ENCODE measurements at regions not wholly inside any gene's neighbourhood (a gene's known extent, or its start where the extent isn't known, plus 50 kb on each side); places are given as distances from the start of the nearest gene placed in this dataset.
A peak's percentile ranks its signal among the peaks of the same experiment; 100 is the strongest.

DNA sequence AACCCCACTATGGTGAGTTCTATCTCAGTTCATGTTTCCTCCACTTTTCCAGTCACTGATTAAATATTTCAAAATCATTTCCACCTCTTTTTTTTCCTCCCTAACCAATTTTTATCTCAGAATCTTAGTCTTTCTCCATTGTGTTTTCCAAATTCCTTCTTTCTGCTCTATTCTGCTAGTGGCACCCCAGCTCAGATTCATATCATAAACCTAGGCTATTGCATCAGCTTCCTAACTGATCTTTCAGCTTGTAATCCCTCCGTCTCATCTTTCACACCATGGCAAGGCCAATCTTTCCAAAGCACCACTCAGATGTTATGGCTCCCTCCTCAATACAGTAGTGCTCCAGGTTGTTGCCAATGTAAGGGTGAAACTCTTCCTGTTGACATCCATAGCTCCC is 631.9 kb downstream of the PLPP3 start:
- ATAC-seq (no peak), DNase-seq (no peak)
- intact Hi-C loops (cut with micrococcal nuclease): no loop called here

DNA sequence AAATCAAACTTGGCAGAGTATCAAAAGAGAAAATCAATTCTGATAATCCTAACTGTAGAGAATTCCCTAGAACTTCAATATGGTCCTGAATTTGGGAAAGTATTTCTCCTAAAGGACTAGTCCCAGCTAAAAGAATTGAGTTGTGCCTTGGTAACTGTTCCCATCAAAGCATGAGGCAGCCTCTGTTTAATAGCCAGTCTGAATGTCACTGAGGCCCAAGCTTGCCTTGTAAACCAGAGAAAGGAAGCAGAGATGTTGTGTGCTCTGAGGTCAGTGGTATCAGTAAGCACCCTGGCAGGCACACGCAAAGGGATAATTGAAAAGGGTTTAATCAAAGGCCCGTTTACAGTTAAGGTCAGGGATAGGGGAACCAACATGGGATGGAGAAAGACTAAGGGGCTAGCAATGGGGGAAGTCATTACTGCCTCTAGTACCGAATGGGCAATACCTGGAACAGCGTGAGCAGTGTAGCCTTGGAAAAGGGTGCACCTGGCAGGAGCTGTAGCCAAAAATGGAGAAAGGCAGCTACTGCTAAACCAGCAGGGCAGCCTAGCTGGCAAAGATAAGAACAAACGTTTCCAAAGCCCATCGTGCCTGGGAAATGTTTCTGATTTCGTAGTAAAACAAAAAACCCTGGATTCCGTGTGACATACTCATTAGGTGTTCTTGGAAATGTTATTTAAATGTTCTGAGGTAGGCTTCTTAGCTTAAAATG is 635.5 kb downstream of the PLPP3 start:
- no peak for DNase-seq
- intact Hi-C loops (cut with micrococcal nuclease): no loop called here
- ATAC-seq: no peak

DNA sequence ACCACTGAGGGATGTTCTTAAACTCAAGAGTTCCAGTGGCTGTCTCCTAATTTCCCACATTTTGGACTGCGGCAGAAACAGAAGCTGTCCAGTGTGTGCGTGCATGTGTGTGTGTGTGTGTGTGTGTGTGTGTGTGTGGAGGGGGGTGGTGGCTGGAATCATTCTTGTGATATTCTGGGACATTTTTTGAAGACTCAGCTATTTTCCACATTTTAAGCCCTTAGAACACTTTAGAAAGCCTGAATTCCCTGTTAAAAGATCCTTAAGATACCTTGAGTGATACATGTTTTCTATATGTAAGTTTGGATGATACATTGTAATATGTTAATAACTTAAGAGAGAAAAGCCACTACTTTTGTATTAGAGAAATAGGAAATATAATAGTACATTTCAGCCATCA is 636.4 kb downstream of the PLPP3 start:
- intact Hi-C loops (cut with micrococcal nuclease): no loop called here
- no peak for ATAC-seq
- DNase-seq: no peak

DNA sequence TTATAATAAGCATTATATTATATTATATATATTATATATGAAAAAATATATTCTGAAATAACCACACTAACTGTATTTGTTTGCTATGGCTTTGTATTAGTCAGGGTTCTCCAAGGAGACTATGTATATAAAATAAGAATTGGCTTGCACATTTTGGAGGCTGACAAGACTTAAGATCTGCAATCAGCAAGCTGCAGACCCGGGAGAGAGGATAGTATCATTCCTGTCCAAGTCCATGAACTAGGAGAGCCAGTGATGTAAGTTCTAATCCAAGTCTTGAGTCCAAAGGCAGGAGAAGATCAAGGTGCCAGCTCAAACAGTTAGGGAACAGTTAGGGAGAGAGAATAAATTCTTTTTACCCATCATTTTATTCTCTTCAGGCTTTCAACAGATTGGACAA is 639.5 kb downstream of the PLPP3 start:
- intact Hi-C loops (cut with micrococcal nuclease): no loop called here
- no peak for DNase-seq

DNA sequence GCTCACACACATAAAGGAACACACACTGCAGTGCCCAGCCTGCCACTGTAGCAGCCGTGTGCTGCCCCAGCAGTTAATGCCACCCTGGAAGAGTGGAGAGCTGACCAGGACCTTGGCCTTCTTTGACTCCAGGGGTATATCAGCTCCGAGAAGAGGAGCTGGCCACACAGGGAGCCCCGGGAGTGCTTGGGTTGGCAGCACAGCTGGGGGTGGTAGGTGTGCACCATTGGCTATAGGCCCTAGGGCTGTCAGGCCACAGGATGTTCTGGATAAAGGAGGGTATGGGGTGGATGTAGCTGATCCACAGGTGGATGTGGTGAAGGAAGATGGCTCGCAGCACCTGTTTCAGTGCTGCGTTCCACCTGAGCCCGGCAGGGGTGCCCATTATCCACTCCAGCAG is 640.5 kb downstream of the PLPP3 start:
- no peak for DNase-seq
- no peak for ATAC-seq
- intact Hi-C loops (cut with micrococcal nuclease): no loop called here

More for the DNA sequence above, 639.5 kb downstream of the PLPP3 start:
- no peak for ATAC-seq

DNA sequence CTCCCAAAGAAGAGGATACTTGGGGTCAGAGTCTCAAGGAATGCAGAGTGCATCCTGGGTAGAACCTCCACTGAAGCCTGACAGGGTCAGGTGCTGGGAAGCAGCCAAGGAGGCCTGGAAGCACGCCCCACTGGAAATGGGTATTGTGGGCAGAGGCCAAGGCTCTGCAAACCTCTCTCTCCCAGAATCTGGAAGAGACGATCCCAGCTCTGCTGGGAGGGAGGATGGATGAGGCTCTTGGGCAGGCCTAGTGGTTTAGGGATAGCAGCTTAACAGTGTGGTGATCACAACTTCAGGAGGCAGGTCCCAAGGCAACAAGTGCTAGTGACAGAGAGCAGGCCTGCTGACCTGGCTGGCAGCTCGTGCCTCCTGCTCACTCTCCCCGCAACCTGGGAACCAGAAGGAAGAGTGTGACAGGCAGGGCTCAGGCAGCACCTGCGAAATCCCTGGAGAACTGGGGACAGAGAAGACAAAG is 641.0 kb downstream of the PLPP3 start:
- intact Hi-C loops (cut with micrococcal nuclease): no loop called here
- DNase-seq: peak; percentile 64
- peak; percentile 93 for ATAC-seq

DNA sequence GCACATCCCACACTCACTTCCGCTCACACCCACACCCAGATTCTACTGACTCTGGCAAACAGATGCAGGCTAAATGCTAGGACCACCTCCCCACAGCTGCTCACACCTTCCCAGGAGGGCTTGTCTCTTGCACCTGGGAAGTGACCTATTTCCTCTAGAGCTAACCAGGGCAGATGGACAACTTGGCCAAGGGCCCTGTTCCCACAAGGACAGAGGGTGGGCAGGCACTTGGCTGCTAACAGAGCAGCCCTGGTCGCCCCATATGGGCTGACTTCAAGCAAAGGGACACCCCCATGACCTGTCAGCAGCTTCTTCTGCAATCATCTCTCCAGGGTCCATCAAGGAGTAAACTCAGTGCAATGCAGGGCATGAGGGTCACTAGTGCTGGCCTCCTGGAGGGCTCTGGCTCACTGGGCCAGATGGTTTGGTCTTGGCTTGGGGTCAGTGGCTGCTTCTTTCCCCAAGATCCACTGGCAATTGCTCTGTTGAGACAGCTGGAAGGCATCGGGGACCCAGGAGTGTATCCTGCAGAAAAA is 641.5 kb downstream of the PLPP3 start:
- intact Hi-C loops (cut with micrococcal nuclease): no loop called here
- ATAC-seq: peak; percentile 62
- DNase-seq: peak; percentile 54

DNA sequence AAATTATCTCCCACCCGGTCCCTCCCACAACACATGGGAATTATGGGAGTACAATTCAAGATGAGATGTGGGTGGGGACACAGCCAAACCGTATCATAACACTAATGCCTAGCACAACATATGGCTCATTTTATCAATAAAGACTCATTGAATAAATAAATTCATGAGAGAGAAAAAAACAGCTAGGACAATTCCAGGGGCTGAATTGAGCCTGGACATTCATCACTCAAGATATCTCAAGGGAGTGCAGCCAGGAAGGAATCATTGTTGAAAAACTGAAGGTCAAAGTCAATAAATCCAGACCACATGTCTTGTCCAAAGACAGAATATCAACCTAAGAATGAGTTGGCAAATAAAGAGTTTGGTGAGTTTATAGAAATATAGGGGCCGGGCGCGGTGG is 644.1 kb downstream of the PLPP3 start:
- ATAC-seq (no peak), DNase-seq (no peak)
- intact Hi-C loops (cut with micrococcal nuclease): no loop called here

DNA sequence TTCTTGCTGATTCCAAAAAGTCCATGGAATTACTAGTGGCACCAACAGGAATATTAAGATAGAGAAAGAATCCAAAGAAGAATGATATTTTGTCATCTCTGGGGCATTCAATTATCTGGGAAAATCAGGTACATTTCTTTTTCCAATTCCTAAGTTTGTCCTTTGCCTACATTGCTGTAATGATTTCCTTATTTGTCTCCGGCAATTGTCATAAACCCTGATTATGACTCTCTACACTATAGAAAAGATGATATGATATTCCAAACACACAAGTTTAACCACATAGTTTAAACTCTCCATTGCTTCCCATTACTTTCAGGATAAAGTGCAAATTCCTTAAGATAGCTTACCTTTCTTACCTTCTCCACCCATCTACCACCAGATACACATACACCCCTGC is 647.0 kb downstream of the PLPP3 start:
- intact Hi-C loops (cut with micrococcal nuclease): no loop called here
- ATAC-seq (no peak), DNase-seq (no peak)

DNA sequence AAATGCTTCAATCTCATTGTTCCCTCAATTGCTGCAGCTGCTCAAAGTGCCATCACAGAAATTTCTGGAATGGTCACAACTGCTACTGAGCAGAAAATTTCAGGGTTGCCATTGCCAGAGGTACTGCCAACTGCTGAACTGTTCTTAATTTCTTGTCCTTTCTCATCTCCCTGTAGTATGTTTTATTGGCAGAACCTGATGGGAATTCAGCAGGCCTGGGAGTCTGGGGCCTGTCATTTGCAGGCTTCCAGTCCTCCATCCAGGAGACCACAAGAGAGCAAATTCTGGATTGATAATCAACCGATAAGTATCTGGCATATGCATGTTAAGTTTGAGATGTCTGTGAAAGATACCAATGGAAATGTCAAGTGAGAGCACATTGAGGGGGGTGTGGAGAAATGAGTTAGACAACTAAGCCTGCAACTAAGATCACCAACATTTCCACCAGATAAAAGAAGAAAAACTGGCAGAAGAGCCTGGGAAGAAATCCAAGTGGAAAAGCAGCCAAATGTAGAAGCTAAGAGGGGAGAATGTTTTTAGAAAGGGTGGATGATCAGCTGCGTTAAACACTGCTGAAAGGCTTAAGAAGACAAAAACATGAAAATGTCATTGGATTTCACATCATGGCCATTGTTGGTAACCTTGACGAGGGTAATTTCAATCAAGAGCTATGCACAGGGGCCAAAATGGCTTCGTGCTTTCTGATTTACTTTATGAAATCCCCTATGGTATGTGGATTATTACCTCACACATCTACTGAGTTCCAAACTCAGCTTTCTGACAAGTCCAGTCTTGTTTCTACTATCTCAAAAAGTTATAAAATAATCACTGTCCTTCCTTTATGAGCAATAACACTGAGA is 648.1 kb downstream of the PLPP3 start:
- no peak for DNase-seq
- intact Hi-C loops (cut with micrococcal nuclease): no loop called here

DNA sequence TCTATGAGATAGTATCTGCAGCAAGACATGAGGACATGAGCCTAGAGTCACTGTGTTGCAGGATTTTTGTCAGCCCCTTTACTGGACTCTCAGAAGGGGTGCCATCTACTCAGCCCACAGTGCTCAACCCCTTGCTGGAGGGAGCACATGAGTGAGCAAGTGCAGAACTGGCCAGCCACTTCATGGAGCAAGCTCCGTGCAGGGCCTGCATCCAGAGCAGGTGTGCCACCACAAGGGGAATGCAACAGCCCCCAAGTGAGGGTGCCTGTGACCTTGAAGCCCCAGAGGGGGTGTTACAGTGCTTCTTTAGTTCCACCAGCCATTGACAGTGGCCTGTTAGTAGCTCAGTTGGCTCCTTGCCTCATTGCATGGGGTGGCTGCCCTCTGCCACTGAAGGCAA is 649.7 kb downstream of the PLPP3 start:
- DNase-seq (no peak), ATAC-seq (no peak)
- intact Hi-C loops (cut with micrococcal nuclease): no loop called here

More for the DNA sequence above, 648.1 kb downstream of the PLPP3 start:
- ATAC-seq: peak; percentile 81

DNA sequence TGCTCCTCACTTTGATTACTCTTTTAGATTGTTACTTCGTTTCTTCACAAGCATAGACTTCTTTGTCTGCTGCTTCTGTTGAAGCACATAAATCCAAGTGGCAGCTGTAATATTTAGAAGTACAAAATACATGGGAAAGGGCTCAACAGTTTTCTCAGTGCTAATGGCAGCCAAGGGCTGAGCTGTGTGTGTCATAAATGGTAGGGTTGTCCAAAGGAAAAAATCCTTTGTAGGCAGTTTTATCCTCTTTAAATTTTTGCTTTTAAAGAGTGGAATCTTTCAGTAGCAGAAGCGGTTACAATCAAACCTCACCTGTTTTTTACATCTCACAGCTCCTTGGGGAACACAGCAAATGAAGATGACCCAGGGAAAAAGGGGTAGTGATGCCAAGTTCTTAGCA is 650.8 kb downstream of the PLPP3 start:
- DNase-seq (no peak), ATAC-seq (no peak)
- intact Hi-C loops (cut with micrococcal nuclease): no loop called here

DNA sequence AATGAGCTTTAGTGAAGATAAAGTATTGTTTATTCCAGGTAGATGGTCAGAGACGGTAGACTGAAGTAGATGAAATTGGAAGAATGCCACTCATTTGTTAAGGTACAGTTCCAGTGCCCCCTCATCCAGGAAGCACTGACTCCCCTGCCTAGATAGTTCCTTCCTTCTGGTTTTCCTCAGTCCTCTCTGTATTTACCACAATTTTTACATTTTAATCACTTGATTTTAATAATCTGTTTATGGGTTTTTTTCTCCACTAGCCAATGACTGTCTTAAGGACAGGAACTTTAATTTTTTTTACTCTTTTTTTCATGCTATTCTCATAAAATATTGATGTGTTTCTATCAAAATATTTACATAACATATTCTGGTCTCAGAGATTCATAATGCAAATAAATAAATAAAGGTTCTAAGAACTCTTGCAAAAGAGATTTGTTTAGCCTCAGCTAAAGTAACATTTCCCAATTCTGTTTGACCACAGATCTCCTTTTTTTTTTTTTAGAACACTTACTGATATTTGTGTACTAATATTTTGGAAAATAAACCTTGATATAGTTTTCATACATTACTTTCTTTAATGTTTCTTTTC is 651.6 kb downstream of the PLPP3 start:
- intact Hi-C loops (cut with micrococcal nuclease): no loop called here
- DNase-seq (no peak), ATAC-seq (no peak)

DNA sequence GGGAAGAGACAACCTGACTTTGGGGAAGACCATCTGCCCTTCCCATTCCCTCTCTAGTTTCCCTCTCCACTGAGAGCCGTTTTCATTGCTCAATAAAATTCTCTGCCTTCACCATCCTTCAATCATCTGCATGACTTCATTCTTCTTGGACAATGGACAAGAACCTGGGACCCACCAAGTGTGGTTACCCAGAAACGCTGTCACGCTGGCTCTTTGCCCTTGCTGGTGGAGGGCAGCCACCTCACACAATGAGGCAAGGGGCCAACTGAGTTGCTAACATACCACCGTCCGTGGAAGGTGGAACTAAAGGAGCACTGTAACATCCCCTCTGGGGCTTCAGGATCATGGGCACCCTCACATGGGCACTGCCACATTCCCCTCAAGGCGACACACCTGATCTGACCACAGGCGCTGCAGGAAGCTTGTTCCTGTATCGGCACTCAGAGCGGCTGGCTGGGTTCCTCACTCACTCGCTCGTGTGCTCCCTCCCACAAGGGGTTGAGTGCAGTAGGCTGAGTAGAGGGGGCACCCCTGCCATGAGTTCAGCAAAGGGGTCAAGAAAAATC is 652.4 kb downstream of the PLPP3 start:
- ATAC-seq (no peak), DNase-seq (no peak)
- intact Hi-C loops (cut with micrococcal nuclease): no loop called here

DNA sequence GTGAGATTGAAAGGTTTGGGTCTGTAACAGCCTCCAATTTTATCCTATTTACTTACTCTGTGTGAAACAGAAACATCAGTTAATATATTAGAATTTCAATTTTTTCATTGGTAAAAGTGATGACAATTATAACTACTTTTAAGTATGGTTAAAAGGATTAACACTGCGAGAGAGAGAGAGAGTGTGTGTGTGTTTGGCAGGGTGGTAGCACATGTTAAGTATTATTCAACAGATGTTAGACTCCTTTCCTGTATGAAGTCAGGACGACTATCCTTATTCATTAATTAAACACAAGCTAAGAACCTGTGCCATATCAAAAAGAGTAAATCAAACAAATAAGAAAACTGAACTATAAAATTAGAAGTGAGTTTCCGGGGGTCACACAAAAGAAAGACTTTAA is 662.5 kb downstream of the PLPP3 start:
- ATAC-seq: no peak
- no peak for DNase-seq
- intact Hi-C loops (cut with micrococcal nuclease): no loop called here

DNA sequence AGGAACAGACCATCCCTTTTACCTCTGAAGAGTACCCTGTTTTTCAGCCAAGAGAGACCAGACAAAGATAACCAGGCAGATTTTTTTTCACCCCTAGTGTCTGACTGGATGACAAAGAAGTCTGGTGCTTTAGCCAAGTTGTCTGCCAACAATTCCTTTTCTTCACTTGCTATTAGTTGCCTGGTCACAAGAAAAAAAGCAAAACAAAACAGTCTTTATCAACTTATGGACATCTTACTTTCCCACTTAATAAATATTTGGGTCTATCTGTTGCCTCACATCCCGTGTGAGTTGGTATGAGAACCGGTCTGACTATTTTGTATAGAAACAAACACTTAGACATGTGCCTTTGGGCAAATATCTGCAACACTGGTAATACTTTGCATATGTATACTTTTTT is 662.9 kb downstream of the PLPP3 start:
- DNase-seq: no peak
- ATAC-seq: no peak
- intact Hi-C loops (cut with micrococcal nuclease): no loop called here

DNA sequence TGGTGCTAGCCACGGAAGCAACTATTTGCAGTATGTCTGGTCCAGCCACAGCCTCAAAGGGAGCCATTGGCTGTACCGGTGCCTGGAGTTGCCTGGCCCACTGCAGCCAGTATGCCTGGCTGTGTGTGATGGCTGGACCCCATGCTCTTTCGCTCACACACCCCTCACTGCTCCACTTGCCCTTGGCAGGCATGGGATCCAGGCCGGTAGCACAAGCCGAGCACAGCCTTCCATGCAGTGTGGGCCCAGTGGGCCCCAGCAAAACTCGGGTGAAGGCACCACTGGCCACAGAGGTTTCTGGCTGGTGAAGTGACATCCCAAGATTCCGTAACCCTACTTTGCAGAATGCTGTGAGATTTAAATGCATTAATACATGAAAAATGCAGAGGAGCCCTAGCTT is 665.8 kb downstream of the PLPP3 start:
- intact Hi-C loops (cut with micrococcal nuclease): no loop called here
- DNase-seq (no peak), ATAC-seq (no peak)

DNA sequence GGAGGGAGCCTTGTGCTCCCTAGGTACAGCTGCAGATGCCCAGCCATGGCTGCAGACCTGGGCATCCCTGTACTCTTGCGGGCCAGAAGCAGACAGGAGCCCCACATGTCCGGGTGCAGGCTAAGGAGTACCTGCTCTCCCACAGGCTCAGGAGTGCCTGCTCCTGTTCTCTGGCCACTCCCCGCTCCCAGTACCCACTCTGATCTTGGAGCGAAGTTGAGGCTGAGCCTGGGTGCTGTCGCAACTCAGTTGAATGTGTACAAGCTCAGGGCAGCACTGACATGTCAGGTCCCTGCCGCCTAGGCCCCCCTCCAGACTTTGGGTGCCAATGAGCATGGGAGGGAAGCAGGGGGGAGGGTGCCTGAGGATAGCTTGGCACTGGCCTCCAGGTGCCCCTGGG is 666.9 kb downstream of the PLPP3 start:
- DNase-seq (no peak), ATAC-seq (no peak)
- intact Hi-C loops (cut with micrococcal nuclease): no loop called here

DNA sequence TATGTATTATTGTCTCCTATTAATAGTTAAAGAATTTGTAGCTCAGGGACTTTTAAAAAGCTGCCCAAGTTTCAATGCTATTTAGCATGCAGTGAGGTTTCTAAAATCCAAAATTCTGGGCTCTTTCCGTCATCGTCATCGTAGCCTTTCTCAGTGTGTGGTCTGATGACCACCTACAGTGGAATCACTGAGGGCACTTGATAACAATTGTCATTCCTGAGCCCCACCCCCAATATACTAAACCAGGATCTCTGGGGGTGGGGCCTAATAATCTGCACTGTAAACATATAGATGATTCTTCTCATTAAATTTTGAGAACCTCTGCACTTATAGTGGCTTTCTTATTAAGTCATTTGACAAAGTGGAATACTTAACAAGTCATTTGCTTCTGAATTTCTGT is 674.8 kb downstream of the PLPP3 start:
- DNase-seq (no peak), ATAC-seq (no peak)
- intact Hi-C loops (cut with micrococcal nuclease): no loop called here

DNA sequence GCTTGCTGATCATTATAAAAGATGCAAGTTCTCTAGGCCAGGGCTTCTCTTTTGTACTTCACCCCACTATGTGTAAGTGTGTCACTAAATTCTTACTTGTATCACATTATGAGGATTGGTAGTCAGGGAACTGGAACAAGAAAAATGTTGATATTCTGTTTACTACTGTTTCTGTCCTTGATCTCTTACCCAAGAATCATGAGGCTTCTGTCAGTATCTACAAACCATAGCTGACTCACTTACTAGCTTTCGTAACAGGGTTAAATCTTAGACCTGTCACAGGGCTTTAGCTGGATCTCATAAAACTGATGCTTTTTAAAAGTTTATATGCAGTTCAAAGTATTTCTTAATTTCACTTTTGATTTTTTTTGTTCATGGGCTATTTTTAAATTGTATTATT is 681.2 kb downstream of the PLPP3 start:
- intact Hi-C loops (cut with micrococcal nuclease): no loop called here
- no peak for ATAC-seq
- DNase-seq: no peak

All from left ventricle myocardium superior (tissue), 1 donor.